CD4-positive, alpha-beta T cell treated with Interleukin-2 at 100 ng/mL for 4 hours (primary cell): ENCODE measurements at regions not wholly inside any gene's neighbourhood (a gene's known extent, or its start where the extent isn't known, plus 50 kb on each side); places are given as distances from the start of the nearest gene placed in this dataset.

Experiments used
- DNase-seq: peaks from one replicate; pipeline ENCODE4 v3.0.0-alpha.2; 2020; ENCODE audit warnings: low spot score

DNA sequence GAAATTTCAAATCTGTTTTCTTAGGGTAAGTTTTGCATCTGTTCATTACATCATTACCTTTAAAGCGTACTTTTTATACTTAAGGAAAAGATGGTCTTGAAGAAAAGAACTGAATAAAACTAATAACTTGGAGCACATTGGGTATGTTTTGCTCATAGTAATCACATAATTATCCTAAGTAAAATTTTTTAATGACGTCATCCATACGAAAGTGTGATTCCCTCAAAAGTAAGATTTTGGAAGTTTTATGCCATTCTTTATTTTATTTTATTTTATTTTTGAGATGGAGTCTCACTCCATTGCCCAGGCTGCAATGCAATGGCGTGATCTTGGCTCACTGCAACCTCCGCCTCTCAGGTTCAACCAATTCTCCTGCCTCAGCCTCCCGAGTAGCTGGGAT, 1516.6 kb upstream of the TENM3 start:
- DNase-seq = no peak

- no peak for DNase-seq
These were observed 1515.7 kb upstream of the TENM3 start for GRCh38 chr4:180727478-180727877.

DNA sequence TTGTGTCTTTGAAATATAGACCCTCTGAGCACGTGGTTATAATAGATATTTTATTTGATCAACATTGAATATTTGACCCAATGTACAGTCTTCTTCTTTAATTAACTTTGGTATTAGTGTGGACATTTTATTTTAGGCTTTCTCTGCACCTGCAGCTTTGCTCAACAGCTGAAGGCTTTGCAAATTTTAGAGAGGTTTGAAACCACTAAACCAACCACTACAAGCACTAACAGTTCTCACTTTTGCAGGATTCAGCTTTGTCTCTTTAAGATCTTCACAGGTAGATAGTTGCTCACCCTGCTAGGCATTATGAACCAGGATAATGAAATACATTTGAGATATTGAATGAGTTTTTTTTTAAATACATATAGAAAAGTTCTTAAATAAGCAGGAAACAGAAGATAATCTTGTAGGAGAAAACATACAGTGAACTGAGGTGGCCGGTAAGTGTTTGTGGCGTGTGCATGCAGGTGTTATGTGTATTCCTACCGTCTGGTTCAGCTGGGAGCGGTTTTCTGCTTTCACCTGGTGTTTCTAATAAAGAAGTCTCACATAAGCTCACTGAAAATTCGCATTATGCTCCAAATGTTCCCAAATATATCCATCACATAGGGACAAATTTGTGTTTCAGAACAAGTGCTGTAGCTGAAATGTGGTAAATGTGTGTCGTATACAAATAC, 1508.3 kb upstream of the TENM3 start:
- no peak for DNase-seq

DNA sequence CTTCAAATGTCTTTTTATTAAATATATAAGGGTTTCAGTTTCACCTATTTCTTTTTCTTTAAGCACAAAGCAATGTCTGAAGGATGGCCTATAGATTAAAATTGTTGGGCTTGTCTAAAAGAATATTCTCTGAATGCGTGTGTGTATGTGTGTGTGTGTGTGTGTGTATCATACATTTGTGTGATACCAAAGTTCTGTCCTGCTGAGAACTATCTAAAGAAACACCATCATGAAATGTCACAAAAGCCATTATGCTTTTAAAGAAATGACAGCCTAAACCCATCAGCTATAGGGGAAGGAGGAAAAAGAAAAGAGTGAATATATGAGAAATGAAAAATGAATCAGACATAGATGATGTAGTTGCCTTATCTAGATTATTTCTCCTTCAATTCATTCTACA, 1501.5 kb upstream of the TENM3 start:
- no peak for DNase-seq

- no peak for DNase-seq
These were observed 1498.2 kb upstream of the TENM3 start for GRCh38 chr4:180745019-180745418.

DNA sequence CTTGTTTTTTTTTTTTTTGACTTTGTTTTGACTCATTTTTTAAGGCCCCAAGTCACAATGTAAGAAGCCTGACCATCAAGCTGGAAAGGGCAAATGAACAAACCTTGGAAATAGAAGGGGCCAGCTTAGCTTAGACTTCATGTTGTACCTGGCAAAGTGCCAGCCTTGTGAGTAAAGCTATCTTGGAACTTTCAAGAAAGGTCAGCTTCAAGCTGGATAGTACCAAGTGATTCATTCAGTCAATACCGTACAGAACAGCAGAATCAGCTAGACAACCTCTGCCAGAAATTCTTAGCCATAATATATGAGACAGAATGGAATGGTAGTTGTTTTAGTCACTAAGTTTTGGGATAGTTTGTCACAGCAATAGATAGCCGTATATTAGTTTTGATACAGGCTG, 1492.2 kb upstream of the TENM3 start:
- no peak for DNase-seq

GRCh38 chr4:180757927-180758326, 1485.3 kb upstream of the TENM3 start:
- no peak for DNase-seq

GRCh38 chr4:180766045-180766444, 1477.2 kb upstream of the TENM3 start:
- no peak for DNase-seq

- no peak for DNase-seq
These were observed 1476.1 kb upstream of the TENM3 start for GRCh38 chr4:180766944-180767729.

DNA sequence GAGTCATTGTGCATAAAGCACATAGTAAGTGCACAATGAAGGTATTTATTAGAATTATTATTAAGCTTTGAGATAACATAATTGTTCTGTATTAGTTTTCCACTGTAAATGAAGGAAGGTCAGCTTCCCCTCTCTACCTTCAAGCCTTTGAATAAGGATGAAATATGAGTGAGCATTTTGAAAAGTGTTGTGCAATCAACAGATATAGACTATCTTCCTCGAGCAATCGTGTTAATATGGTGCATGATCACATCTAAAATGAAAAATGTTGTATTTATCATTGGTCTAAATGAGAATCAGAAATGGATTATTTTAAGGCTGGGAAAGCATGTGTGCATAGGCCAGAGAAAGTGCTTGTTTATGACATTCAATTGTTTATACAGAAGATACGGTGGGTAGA, 1474.6 kb upstream of the TENM3 start:
- no peak for DNase-seq

DNA sequence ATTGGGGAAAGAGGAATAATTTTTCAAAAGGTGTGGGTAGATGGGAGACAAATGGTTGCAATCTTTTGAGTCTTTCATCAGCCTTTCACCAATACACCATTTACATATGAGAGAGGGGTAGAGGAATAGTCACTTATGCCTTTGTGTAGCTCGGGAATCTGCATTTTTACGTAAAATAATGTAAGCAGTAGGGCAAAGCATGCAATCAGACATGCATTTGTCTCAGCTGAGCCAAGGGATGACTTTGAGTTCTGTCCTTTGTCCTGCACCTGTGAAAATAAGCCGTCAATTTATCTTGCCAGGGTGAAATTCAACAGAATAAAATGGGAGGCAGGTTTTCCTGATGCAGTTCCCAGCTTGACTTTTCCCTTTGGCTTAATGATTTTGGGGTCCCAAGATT, 1473.4 kb upstream of the TENM3 start:
- DNase-seq = no peak

GRCh38 chr4:180770265-180770664, 1472.9 kb upstream of the TENM3 start:
- no peak for DNase-seq

GRCh38 chr4:180784940-180785339, 1458.3 kb upstream of the TENM3 start:
- no peak for DNase-seq

DNA sequence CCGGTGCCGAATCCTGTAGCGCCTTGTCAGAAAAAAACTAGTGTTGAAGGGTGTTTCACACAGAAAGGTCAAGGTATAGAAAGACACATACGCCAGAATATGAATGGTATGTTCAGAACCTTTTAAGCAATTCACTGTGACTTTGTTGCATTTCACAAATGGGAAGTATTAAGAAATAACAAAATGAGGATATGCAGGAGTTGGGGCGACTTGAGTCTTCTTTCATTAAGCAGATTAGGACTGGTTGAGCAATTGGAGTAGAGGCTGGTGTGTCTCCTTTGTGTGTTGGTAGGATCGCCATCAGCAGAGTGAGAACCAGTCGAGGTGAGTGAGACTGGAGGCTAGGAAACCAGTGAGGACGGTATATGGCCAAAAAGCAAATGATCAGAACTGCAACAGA, 1454.5 kb upstream of the TENM3 start:
- no peak for DNase-seq

DNA sequence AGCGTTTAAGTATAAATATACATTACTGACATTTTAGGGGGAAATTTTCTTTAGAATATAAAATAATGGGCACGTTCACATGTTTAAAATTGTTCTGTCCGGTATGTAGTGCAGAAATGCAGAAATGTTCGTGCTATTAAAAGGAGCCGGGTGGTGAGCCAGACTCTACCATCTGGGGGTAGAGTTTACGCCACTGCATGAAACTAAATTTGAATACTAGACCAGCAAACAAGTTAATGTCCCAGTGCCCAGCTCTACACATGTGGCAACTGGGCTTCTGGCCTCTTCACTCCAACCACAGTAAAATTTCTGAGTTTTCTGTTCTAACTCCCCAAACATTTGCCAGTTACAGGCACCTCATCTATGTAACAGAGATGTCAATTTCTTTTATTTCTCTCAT, 1453.3 kb upstream of the TENM3 start:
- DNase-seq = no peak

GRCh38 chr4:180790471-180790870, 1452.7 kb upstream of the TENM3 start:
- no peak for DNase-seq

GRCh38 chr4:180792541-180792940, 1450.7 kb upstream of the TENM3 start:
- DNase-seq = no peak

- DNase-seq = no peak
These were observed 1448.9 kb upstream of the TENM3 start for GRCh38 chr4:180794333-180794732.

- DNase-seq = no peak
These were observed 1445.1 kb upstream of the TENM3 start for GRCh38 chr4:180798036-180798577.

- no peak for DNase-seq
These were observed 1443.4 kb upstream of the TENM3 start for GRCh38 chr4:180799798-180800197.

- no peak for DNase-seq
These were observed 1438.1 kb upstream of the TENM3 start for GRCh38 chr4:180805101-180805500.

- no peak for DNase-seq
These were observed 1434.3 kb upstream of the TENM3 start for GRCh38 chr4:180808862-180809261.

DNA sequence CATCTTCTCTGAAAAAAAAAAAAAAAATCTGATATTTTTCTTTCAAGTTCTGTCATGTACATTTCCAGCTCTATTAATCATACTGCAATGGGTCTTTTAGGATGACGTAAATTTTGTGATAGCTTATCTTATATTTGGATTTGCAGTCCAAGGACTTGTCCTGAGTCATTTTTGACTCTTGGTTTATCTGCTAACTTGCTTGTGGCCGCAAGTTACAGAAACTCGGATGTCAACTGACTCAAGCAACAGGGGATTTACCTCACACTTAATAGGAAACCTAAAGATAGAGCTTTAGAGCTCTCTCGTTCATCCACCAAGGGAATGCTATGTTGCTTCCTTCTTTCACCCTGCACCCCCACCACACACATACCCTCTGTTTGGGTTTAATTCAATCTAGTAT, 1433.8 kb upstream of the TENM3 start:
- no peak for DNase-seq

GRCh38 chr4:180810581-180810980, 1432.6 kb upstream of the TENM3 start:
- DNase-seq = no peak
